Uterus (tissue), 2 donors: ENCODE measurements at regions not wholly inside any gene's neighbourhood (a gene's known extent, or its start where the extent isn't known, plus 50 kb on each side); places are given as distances from the start of the nearest gene placed in this dataset.

Source experiments
- CTCF ChIP-seq, 4 experiments: fragments of 200-600 bp in 2 of 4; fragments of 450-650 bp in 2 of 4; sonication (generic) in 2 of 4; IDR thresholded peaks; one replicate each; pipeline ENCODE4 v1.5.1; 2016 to 2019; ENCODE audit warnings: antibody characterized with exemption in 4 of 4, mild to moderate bottlenecking in 2 of 4, moderate library complexity in 1 of 4
- POLR2A ChIP-seq, 2 donors: fragments of 450-650 bp; IDR thresholded peaks; one replicate each; pipeline ENCODE4 v1.6.1; 2016; ENCODE audit warnings: antibody characterized with exemption in 2 of 2, mild to moderate bottlenecking in 1 of 2, moderate library complexity in 1 of 2

- TF ChIP-seq CTCF (IDR thresholded peaks at IDR 0.05) (no peak), POLR2A (IDR thresholded peaks at IDR 0.05) (no peak)
Measured at GRCh38 chr12:115489253-115489652, 788.2 kb downstream of the MED13L start.
